Activated T-cell treated with anti-CD3 and anti-CD28 coated beads, Interleukin-2, amount 50 U/mL, for 48 hours (primary cell): ENCODE measurements at regions not wholly inside any gene's neighbourhood (a gene's known extent, or its start where the extent isn't known, plus 50 kb on each side); places are given as distances from the start of the nearest gene placed in this dataset.

ENCODE experiments used
- DNase-seq, 2 experiments: peaks; one replicate each; pipeline ENCODE4 v3.0.0-alpha.2; 2020

DNA sequence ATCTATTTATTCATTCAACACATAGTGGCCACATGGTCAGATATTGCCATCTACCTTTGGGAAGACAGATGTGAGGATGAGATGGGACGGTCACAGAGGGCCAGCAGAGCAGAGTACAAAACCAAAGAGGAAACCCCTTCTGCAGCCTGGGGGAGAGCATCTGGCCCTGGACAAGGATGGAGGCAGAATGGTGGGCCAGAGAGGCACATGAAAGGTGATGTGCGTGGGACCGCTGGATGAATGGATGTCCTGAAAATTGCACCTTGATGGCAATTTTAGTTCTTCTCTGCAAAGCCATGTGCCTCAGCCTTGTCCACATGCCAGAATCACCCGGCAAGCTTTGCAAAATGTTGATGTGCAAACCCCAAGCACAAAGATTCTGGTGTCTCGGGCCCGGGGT is 77.4 kb upstream of the CD93 start:
- peak in 1 of 2 experiments; percentile 2 for DNase-seq

DNA sequence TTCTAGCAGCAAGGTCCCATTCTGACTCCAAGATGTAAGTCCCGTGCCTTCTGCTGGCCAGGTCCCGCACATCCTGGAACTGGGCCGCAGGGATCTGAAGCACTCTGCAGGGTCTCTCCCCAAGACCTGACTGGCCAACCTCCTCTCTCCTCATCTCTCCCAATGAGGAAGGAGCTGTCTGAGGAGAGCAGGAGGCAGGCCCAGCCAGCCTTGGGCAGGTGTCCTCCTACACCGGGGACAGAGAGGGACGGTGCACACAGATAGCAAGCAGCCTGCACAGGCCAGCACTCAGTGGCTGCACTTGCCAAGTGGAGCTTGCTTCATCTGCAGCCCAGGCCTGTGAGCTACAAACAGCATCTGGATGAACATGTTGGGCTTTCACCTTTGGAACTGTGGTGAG is 76.8 kb upstream of the CD93 start:
- DNase-seq = peak in 1 of 2 experiments; percentile 3

DNA sequence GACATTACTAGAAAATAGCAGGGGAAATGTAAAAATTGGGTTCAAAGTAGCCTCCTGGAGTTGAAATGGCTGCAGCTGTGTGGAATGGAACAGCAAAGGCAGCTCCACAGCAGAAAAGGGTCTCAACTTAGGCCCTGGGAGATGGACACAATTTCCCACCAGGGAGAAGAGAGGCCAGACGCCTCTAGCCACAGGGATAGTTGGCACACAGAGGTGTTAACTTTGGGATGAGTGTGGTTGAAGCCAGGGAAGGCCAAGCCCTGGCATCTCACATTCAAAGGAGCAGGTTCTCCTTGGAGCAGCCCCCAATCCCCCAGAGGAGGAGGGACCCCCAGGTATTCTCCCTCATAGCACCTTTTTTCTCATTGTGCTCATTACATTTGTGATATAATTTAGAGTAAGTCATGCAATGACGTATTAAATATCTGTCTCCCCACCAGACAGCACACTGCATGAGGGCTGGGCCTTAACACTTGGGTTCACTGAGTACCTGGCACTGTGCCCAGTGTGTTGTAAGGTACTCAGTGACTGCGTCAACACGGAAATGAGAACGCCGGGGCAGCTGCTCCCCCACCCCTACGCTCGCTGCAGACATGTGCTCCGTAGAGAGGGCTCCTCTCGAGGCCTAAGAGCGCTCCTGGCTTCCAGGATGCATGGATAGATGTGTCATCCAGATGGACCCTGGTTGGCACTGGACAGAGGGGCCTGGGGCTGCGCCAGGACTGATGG is 76.0 kb upstream of the CD93 start:
- DNase-seq = no peak

DNA sequence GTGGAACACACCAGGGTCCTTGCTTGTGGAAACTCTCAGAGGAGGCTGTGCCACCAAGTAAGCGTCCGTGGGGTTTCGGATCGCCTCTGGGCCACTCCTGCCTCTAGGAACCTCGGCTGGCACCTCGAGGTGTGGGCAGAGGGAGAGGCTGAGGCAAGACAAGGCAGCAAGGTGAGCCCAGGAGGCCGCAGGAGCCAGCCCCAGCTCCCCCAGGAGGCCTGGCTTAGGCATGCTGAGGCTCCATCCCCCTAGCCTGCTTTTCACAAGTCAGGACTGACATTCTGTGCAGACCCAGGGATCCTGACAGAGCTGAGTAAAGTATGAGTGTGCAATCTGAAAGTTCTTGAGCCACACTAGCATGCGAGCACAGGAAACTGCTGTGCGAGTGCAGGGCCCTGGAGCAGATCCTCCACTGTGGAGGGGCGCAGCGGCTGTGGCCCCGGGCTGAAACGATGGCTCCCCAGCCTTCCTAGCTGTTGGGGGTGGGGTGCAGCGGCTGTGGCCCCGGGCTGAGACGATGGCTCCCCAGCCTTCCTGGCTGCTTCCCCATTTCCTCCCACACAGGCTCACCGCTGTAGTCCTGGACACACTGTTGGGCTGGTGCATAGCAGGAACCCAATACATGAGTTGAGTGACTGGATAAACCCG is 75.2 kb upstream of the CD93 start:
- DNase-seq = no peak

DNA sequence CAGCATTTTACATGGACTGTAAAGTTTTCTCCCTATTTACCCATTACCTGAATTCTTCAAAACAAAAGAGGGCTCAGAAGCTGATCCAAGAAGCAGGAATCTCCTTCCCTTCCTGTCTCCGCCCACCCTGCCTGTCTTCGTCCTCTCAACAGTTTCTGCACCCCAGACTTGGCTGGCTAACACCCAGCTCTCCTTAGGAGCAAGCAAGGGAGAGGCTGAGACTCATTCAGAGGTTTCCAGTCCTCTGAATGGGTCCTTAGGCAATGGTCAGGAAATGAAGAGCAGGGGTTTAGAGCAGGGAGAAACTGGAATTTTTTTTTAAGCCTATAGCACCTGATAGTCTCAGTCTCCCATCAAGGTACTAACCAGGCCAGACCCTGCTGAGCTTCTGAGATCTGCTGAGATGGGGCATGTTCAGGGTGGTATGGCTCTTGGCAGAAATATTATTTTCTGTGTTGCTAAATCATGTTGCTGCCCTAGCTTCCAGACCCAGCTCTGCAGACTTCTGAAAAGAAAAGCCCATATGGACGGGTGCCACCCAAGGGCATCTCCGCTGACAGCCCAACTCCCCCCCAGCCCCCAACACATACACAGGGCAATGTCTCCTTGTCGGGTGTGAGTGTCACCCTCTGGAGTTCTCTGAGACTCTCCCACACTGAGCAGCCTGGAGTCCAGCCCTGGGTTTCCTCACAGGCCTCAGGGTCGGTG is 74.6 kb upstream of the CD93 start:
- DNase-seq = peak in 1 of 2 experiments; percentile 4

DNA sequence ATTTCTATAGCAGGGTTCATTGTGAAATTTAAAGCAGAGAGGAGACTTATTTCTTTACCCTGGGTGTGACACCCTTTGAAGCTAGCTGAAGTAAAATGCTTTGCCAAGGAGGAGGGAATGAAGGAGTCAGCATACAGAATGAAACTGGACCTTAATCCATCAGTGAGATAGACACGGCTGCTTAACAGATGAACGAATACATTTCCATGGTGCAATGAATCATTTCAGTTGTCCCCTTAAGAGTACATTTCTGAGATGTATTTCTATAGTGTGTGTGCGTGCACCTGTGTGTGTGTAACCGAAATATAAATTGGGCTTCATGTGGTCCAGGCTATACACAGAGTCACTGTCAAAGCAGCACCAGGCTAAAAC is 73.8 kb upstream of the CD93 start:
- DNase-seq = no peak

DNA sequence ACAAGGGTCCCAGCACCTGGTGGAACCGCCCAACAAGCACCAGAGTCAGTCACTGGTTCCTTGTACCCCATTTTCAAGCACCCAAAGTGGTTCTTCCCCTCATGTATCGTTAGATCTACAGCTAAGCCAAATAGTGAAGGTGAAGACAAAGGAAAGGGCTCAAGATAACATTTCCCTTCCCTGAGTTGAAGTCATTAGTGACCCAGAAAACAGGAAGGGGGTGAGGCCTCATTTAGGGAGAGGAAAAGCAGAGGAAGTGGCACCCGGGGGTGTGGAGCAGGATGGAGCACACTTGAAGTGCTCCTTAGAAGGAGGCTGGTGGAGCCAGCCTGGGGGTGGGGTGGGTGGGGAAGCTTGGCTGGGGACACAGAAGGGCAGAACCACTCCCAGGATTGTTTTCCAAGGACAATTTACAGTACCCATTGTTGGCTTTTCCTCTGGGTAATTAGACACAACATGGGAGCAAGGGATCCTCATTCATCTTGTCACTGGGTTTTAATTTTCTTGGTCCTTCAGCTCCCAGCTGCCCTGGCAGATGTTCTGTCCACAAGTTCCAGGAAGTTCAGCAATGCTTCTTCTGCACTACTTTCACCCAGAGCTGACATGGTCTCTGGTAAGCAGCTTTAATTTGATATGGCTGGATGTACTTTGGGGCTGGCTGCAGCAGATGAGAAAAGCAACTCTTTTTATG is 73.3 kb upstream of the CD93 start:
- DNase-seq = no peak

DNA sequence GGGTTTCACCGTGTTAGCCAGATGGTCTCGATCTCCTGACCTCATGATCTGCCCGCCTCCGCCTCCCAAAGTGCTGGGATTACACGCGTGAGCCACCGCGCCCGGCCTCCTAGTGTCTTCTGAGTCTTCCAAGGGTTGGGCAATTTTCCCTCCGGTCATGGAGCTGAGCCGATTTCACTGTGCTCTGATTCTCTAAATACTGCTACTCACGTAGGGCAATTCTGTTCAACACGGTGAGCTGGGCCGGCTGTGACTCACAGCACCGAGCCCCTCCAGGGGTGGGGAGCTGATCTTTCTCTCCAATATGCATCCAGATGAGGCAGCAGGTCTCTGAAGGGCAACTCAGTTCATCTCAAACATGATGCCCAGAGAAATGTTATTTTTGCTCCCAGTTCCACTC is 71.6 kb upstream of the CD93 start:
- no peak for DNase-seq

DNA sequence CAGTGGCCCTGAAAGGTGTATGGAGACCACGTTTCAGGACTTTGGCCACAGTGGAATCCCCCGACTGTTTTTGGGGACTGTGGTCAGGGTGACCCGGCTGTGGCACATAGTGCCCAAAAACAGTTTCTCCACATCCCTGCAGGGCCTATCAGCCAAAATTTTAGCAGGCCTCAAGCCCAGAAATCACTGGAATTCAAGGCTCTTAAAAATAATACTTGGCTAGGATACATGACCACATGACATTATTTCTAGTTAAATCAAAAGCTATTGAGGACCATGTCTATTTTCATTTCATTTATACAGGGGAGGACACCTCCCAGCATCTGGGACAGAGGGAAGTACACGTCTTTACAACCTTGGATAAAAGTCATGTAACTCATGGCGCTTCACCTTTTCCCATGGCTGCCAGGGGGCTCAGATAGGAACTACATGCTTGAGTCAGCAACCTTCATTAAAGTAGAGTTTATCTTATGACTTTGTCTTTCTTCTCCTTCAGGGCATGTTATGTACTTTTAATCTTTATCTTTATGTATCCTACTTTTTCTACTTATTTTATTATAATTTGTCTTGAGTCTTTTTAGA is 70.8 kb upstream of the CD93 start:
- no peak for DNase-seq

DNA sequence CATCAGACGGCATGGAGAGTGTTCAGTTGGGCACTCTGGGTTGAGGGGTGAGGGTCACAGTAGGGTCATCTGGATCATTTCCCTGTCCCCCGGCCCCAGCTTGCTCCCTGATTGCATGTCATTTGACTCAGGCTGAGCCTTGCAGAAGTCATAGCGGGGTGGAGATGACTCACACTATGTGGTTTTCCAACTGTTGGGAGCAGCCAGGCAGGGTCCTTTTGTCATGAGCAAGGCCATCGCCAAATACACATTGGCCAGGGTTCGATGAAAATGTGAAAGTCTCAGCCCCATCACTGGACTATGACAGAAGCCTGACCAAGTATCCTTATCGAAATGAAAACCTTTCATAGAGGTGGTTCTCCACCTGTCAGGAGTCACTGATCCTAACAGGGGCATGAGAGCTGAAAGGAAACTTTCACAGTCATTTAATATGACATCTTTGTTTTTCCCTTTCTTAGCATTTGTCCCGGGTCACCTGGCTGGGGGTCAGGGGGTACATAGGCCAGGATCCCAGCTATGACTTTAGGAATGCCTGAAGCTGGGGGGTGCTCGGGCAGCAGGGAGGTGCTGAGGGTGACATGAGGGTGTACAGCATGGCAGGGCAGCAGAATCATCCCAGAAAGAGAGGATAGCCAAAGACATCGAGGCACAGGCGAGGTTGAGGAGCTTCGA is 70.2 kb upstream of the CD93 start:
- DNase-seq = no peak

DNA sequence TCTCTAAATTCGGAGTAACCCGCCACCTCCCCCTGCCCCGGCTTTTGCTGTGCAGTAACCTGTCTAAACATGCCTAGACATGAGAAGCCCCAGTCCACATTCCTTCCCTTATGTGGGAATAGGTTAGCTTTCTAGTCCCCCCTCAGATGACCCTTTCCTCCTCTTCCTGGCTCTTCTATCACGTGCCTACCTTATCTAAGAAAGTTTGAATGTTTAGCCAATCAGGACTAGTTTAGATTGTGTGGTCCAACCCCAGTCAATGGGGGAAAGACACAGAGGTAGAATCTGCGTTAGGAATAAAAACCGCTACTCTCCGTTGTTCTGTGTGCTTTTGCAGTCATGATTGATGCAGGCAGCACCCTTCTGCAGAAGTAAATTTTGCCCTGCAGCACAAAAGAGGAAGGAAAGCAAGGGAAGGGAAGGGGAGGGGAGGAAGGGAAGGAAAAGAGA is 69.0 kb upstream of the CD93 start:
- DNase-seq = no peak

DNA sequence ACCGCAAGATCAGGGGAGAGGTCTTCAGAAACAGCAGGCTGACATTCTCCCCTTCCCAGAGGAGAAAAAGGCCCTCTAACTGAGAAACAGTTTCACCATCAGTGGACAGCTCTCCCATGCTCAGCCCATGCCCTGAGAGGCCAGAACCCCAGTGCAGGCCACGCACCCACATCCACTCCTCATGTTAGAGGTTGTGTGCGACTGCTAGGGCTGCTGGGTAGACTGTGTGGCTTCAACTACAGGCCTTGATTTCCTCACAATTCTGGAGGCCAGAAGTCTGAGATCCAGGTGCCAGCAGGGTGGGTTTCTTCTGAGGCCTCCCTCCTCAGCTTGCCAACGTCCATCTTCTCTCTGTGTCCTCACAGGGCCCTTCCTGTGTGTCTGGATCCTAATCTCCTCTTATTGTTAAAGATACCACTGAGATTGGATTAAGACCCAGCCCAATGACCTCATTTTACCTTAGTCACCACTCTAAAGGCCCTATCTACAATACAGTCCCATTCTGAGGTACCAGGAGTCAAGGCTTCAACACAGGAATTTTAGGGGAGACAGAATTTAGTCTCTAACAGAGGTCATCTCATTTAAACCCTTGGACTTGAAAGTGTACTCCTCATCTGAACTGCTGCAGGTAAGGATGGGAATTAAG is 67.7 kb upstream of the CD93 start:
- no peak for DNase-seq

DNA sequence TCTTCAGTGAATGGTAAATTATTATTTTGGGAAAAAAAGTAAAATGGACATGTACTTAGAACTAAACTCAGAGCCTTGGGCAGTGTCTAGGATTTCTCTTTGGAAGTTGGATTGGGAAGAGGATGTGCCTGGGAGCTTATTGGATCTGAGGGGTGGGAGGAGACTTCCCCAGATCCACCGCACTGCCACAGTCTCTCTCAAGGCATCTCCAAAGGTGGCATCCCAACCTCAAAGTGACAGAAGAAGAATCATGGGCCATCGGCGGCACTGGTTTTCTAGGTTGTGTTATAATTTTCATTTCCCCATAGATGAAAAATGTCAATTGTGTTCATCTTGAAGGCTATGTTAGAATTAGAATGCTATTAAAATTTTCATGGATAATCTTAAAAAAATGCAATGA is 66.8 kb upstream of the CD93 start:
- no peak for DNase-seq

DNA sequence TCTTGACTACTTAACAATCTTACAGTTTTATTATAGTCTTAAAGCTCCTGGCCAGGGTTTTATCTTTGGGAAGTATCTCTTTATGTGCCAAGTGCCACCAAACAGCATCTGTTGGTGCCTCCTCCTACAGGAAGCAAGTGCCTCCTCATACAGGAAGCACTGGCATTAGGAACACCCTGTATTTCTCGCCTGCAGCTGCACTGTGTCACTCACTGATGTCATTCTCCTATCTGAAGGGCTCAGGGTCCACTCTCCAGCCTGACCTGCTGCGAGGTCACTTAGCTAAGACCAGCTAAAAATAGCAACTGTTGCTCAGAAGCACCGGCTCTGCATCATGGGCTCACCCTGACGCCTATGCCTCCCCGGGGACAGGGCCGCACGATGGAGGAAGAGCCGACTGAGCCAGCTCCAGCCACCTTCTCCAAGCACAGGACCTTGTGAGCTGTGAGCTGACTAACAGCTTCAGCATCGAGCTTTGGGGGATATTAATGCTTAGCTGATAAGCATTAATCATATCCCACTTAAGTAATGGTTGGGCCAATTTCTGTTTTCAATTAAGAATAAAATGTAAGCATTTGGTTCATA is 66.3 kb upstream of the CD93 start:
- peak in 1 of 2 experiments; percentile 13 for DNase-seq

DNA sequence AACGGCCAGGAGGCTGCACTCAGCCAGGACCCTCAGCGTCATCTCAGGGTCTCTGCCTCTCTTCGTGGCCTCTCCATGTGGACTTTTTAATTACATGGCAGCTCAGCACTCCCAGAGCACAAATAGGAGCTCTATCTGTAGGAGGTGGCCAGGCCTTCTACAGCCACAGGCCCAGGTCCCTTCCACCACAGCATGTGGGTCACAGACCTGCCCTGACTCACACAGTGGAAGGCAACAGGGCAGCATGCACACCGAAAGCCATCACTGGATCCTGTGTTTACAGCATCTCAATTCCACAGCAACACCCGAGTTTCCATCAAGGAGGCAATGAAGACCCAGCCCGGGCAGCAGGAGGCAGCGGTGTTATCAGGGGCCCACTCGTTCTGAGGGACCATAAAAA is 65.8 kb upstream of the CD93 start:
- peak in 1 of 2 experiments; percentile 12 for DNase-seq

DNA sequence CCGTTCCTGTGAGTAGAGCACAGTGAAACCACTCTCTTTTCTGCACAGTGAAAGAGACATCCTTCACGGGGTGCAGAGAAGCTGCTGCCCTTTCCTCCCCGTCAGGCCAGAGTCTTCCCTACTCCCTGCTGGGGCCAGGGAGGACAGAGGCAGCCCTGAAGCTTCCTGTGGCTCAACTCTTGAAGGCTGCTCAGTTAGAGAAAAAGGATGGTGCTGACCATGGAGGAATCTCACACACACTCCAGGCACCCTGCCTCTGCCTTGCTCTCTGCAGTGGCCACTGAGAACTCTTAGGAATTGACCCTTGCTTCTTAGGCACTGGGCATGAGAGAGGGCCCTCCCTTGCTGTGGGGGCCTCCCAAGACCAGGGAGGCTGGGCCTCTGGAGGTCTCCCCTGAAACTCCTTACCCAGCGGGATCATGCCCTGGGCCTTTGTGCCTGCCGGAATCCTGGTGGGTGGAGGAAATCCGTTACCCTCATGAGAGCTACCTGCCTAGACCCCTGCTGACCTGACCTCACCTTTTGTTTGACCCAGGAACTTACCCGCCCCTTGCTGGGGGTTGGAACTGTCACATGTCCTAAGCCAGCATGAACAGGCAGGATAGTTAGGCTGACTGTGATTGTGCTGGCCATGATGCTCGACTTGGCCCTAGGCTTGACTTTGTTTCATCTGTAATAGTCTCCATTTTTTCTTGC is 65.0 kb upstream of the CD93 start:
- DNase-seq = peak in 1 of 2 experiments; percentile 13

DNA sequence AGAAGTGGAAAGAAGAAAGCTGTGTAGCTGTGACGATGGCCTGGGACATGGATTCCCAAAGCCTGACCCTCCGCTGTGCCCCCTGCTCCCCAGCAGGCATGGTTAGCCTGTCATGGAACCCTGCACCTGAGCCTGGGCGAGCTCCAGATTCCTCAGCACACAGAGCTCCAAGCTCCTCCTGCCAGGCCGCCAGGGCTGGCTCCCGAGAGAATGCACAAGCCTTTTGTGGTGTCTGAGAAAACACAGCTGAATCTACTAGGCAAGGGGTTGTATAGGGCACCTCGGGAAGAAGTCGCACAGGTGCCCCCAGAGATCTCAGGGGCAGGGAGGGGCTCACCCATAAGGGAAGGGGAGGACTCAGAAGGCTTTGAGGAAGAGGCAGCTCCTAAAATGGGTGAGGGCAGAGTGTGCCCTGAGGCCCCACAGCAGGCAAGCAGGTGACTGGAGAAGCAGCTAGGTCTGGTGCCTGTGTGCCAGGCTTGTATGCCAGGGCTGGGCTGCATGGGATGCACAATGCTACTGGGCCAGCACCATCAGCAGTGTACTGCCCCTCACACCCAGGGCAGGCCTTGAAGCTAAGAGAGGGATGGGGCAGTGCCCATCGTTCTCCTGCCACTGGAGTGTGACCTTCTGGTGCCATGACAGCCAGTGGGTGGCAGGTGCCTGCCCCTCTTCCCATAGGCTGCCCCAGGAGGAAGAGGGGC is 64.3 kb upstream of the CD93 start:
- DNase-seq = no peak

DNA sequence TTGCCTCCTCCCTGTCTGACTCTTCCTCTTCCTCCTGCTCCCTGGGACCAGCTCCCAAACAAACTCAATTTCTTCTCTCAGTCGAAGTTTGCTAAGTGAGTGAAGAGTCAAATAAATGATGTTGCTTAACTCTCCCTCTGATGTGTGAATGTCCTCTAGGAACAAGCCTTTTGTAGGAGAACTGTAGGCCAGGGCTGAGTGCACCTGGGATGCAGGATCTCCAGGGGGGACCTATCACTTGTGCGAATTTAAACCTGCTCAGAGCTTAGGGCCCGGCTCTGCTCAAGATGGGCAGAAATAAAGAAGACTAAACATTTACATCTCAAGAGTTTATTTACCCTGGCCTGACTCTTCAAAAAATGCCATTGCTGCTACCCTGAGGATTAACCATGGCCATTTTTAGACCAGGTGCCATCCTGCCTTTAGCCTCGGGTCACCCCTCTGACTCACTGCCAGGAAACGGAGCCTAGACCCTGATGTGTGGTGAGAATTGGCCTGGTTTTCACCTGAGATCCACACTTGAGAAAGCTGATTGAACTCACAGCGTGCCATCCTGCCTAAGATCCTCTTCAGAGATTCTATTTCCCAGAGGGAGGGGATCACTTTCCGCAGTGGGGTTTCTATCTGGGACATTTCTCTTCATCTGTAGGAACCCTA is 63.6 kb upstream of the CD93 start:
- no peak for DNase-seq

DNA sequence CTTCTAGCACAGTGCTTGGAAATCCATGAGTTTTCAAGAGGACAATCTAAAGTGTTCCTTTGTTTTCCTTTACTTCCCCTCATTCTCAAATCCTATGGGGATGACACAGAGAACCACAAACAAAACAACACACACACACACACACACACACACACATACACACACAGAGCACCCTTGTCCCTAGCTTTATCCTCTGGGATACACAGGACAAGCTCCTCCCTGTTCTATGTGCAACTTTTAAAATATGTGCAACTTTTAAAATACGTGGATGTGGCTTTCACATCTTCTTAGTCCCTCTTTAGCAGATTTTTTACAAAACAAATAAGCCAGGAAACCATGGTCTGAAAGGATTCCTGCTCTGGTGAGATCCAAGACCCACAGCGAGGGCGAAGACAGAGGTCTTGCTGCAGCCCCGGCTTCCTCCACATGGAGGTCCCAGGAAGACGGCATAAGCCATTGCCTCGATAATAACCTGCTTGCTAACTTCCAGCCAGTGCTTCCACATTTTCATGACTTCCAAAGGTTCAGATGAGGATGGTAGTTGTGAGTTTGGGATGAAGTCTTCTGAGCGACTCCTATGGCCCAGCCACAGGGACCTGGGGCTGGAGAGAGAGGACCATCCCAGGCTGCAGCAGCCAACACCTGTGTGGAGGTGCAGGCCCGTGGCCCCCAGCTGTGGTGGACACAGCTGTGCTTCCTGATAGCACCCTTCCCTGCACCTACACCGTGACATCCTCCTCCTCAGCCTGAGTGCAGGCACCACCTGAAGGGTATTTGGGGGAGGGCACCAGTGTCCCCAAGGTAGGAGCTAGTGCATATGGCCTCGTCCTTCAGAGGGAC is 62.8 kb upstream of the CD93 start:
- DNase-seq = no peak
